ENCODE measurements at regions not wholly inside any gene's neighbourhood (a gene's known extent, or its start where the extent isn't known, plus 50 kb on each side); places are given as distances from the start of the nearest gene placed in this dataset.
"Not testable (repeated sequence)": the region's sequence is repeated elsewhere in the genome, so short reads cannot be mapped to it uniquely, and the experiment has no call there.

GRCh38 chrX:45508454-45508853, 307.8 kb upstream of the DIPK2B start:
- H3K4me3 Mint-ChIP-seq, result no peak overlapping the region

GRCh38 chrX:45506149-45506730, 305.6 kb upstream of the DIPK2B start:
- POLR2A ChIA-PET, result no interaction called here
- Mint-ChIP-seq H3K4me1 (no peaks in the 10 kb centered on the region), H3K4me3 (no peak overlapping the region)

More at GRCh38 chrX:45508454-45508853, 307.8 kb upstream of the DIPK2B start:
- DNase-seq (no peak), ATAC-seq (ENCODE audit: low read depth) (no peak)
- POLR2A ChIA-PET, result no interaction called here
- no peaks in the 10 kb centered on the region for H3K27me3 Mint-ChIP-seq
- H3K27ac Mint-ChIP-seq, result peak overlapping the region; percentile 59
- no peaks in the 10 kb centered on the region for H3K9me3 Mint-ChIP-seq
- no peaks in the 10 kb centered on the region for H3K4me1 Mint-ChIP-seq
- H3K36me3 Mint-ChIP-seq, result no peaks in the 10 kb centered on the region

GRCh38 chrX:45505214-45505613, 304.5 kb upstream of the DIPK2B start:
- DNase-seq (no peak), ATAC-seq (ENCODE audit: low read depth) (no peak)
- Mint-ChIP-seq H3K4me1 (no peaks in the 10 kb centered on the region), H3K9me3 (peaks cover 1% of the 10 kb centered on the region), H3K36me3 (no peaks in the 10 kb centered on the region), H3K4me3 (no peak overlapping the region), H3K27me3 (no peaks in the 10 kb centered on the region), H3K27ac (no peak overlapping the region)
- POLR2A ChIA-PET, result no interaction called here

More at GRCh38 chrX:45506149-45506730, 305.6 kb upstream of the DIPK2B start:
- peaks cover 1% of the 10 kb centered on the region for H3K9me3 Mint-ChIP-seq
- no peaks in the 10 kb centered on the region for H3K27me3 Mint-ChIP-seq
- H3K36me3 Mint-ChIP-seq, result no peaks in the 10 kb centered on the region
- H3K27ac Mint-ChIP-seq, result no peak overlapping the region
- no peak for ATAC-seq (ENCODE audit: low read depth)
- DNase-seq, result no peak

GRCh38 chrX:45503787-45504362, 303.2 kb upstream of the DIPK2B start:
- H3K36me3 Mint-ChIP-seq; DNase-seq; POLR2A ChIA-PET; H3K4me1 Mint-ChIP-seq; H3K4me3 Mint-ChIP-seq; H3K27me3 Mint-ChIP-seq; ATAC-seq (ENCODE audit: low read depth); H3K9me3 Mint-ChIP-seq; H3K27ac Mint-ChIP-seq: not testable (repeated sequence)

- ATAC-seq (ENCODE audit: low read depth), result no peak
- Mint-ChIP-seq H3K36me3 (no peaks in the 10 kb centered on the region), H3K27ac (no peak overlapping the region), H3K4me3 (no peak overlapping the region), H3K27me3 (no peaks in the 10 kb centered on the region), H3K9me3 (peaks cover 1% of the 10 kb centered on the region), H3K4me1 (no peaks in the 10 kb centered on the region)
- DNase-seq, result no peak
- POLR2A ChIA-PET, result no interaction called here
Observed at GRCh38 chrX:45502396-45502795, 301.7 kb upstream of the DIPK2B start.

GRCh38 chrX:45497290-45497689, 296.6 kb upstream of the DIPK2B start:
- no peak overlapping the region for H3K4me3 Mint-ChIP-seq
- H3K36me3 Mint-ChIP-seq, result no peaks in the 10 kb centered on the region
- no peak overlapping the region for H3K27ac Mint-ChIP-seq
- POLR2A ChIA-PET, result no interaction called here
- DNase-seq, result no peak
- no peaks in the 10 kb centered on the region for H3K4me1 Mint-ChIP-seq
- ATAC-seq (ENCODE audit: low read depth), result no peak
- H3K27me3 Mint-ChIP-seq, result peaks cover 2% of the 10 kb centered on the region
- H3K9me3 Mint-ChIP-seq, result peaks cover 4% of the 10 kb centered on the region

- Mint-ChIP-seq H3K36me3 (no peaks in the 10 kb centered on the region), H3K27me3 (no peaks in the 10 kb centered on the region), H3K9me3 (no peaks in the 10 kb centered on the region), H3K4me3 (no peak overlapping the region), H3K4me1 (no peaks in the 10 kb centered on the region), H3K27ac (no peak overlapping the region)
- ATAC-seq (ENCODE audit: low read depth) (no peak), DNase-seq (no peak)
- POLR2A ChIA-PET, result no interaction called here
Observed at GRCh38 chrX:45485719-45486118, 285.0 kb upstream of the DIPK2B start.

GRCh38 chrX:45479835-45480422, 279.3 kb upstream of the DIPK2B start:
- POLR2A ChIA-PET, result no interaction called here
- no peaks in the 10 kb centered on the region for H3K36me3 Mint-ChIP-seq
- peaks cover 3% of the 10 kb centered on the region for H3K27me3 Mint-ChIP-seq
- ATAC-seq (ENCODE audit: low read depth) (no peak), DNase-seq (no peak)
- H3K4me3 Mint-ChIP-seq, result no peak overlapping the region
- no peaks in the 10 kb centered on the region for H3K9me3 Mint-ChIP-seq
- H3K4me1 Mint-ChIP-seq, result no peaks in the 10 kb centered on the region
- no peak overlapping the region for H3K27ac Mint-ChIP-seq

GRCh38 chrX:45479196-45479834, 278.6 kb upstream of the DIPK2B start:
- ATAC-seq (ENCODE audit: low read depth) (no peak), DNase-seq (no peak)
- Mint-ChIP-seq H3K4me3 (no peak overlapping the region), H3K27ac (no peak overlapping the region), H3K27me3 (peaks cover 3% of the 10 kb centered on the region), H3K9me3 (no peaks in the 10 kb centered on the region), H3K36me3 (no peaks in the 10 kb centered on the region), H3K4me1 (no peaks in the 10 kb centered on the region)
- POLR2A ChIA-PET, result no interaction called here

GRCh38 chrX:45472968-45473367, 272.3 kb upstream of the DIPK2B start:
- ATAC-seq (ENCODE audit: low read depth) (no peak), DNase-seq (no peak)
- POLR2A ChIA-PET, result no interaction called here
- Mint-ChIP-seq H3K4me1 (no peaks in the 10 kb centered on the region), H3K9me3 (no peaks in the 10 kb centered on the region), H3K4me3 (no peak overlapping the region), H3K36me3 (no peaks in the 10 kb centered on the region), H3K27me3 (peaks cover 2% of the 10 kb centered on the region), H3K27ac (no peak overlapping the region)

- H3K9me3 Mint-ChIP-seq; DNase-seq; H3K36me3 Mint-ChIP-seq; ATAC-seq (ENCODE audit: low read depth); H3K4me3 Mint-ChIP-seq; H3K27me3 Mint-ChIP-seq; H3K27ac Mint-ChIP-seq; H3K4me1 Mint-ChIP-seq; POLR2A ChIA-PET: not testable (repeated sequence)
Observed at GRCh38 chrX:45467537-45467936, 266.9 kb upstream of the DIPK2B start.

GRCh38 chrX:45455732-45456131, 255.1 kb upstream of the DIPK2B start:
- POLR2A ChIA-PET; H3K4me3 Mint-ChIP-seq; H3K27me3 Mint-ChIP-seq; H3K36me3 Mint-ChIP-seq; H3K27ac Mint-ChIP-seq; DNase-seq; H3K4me1 Mint-ChIP-seq; H3K9me3 Mint-ChIP-seq; ATAC-seq (ENCODE audit: low read depth): not testable (repeated sequence)

GRCh38 chrX:45454290-45454689, 253.6 kb upstream of the DIPK2B start:
- Mint-ChIP-seq H3K27me3 (peaks cover 4% of the 10 kb centered on the region), H3K4me3 (no peak overlapping the region), H3K4me1 (no peaks in the 10 kb centered on the region), H3K36me3 (no peaks in the 10 kb centered on the region), H3K27ac (no peak overlapping the region), H3K9me3 (no peaks in the 10 kb centered on the region)
- no peak for DNase-seq
- POLR2A ChIA-PET, result no interaction called here
- no peak for ATAC-seq (ENCODE audit: low read depth)

- H3K27ac Mint-ChIP-seq, result no peak overlapping the region
- H3K9me3 Mint-ChIP-seq, result no peaks in the 10 kb centered on the region
- POLR2A ChIA-PET, result no interaction called here
- H3K4me3 Mint-ChIP-seq, result no peak overlapping the region
- no peak for ATAC-seq (ENCODE audit: low read depth)
- peaks cover 4% of the 10 kb centered on the region for H3K27me3 Mint-ChIP-seq
- H3K36me3 Mint-ChIP-seq, result no peaks in the 10 kb centered on the region
- no peak for DNase-seq
- no peaks in the 10 kb centered on the region for H3K4me1 Mint-ChIP-seq
Observed at GRCh38 chrX:45449982-45450381, 249.3 kb upstream of the DIPK2B start.
